NCI-H1417 (cell line): ENCODE measurements at regions not wholly inside any gene's neighbourhood (a gene's known extent, or its start where the extent isn't known, plus 50 kb on each side); places are given as distances from the start of the nearest gene placed in this dataset.

Experiments
- DNase-seq, 3 experiments: peaks; one replicate each; lab custom pipeline; 2025; lab: John Stamatoyannopoulos, UW

GRCh38 chr1:193562121-193562520, 375.7 kb upstream of the B3GALT2 start:
- DNase-seq: no peak

- no peak for DNase-seq
These were observed 372.1 kb upstream of the B3GALT2 start for GRCh38 chr1:193558491-193559028.

DNA sequence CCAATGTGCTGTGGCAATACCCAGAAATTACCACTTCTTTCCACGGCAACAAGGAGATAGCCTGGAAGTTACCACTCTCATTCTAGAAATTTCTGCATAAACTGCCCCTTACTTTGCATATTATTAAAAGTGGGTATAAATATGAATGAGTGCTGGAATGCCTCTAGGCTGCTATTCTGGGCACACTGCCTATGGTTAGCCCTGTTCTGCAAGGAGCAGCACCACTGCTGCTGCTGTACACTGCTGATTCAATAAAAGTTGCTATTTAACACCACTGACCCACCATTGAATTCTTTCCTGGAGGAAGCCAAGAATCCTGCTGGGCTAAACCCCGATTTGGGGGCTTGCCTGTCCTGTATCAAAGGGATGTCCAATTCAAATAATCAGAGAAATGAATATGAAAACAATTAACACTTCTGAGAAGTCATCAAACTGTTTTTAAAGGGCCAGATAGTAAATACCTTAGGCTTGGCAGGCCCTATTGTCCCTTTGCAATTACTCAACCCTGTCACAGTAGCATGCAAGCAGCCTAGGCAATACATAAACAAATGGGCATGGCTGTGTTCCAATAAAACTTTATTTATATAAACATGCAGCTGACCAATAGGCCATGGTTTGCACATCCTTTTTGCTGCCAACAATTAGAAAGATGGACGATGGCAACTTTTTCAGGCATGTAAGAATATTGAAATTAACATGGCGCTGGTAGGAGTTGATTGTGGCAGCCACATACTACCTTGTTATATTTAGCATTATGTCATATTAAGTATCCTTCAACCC, 369.4 kb upstream of the B3GALT2 start:
- DNase-seq: no peak

DNA sequence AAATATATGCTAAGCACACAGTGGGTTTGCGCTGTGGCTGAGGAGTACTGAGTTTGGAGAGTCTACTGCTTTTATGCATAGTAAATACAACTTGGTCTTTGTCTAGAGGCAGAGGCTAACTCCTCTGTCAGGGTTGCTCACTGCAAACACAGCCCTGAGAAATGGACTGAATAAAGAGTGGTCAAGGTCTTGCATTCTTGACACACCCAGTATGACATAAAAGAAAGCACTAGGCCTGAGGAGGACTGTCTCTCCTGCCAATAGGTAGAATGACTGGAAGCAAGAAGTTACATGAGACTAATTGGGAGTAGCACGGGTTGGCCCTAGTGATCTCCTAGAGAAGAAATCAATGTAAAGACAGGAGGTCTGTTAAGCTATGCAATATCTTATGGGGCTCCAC, 367.2 kb upstream of the B3GALT2 start:
- no peak for DNase-seq

DNA sequence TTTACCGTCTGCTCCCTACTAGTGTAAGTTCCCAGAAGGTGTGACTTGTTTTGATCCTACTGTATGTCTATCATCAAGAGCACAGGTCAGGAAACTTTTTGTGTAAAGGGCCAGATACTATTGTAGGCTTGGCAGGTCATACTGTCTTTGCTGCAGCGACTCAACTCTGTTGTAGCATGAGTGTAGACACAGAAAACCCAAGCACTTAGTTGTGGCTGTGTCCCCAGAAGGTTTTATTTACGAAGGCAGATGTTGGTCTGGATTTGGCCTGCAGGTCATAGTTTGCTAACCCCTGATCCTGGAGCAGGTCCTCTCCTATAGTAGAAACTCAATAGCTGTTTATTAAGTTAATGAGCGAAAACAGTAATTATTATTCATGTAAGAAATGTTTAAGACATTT, 365.9 kb upstream of the B3GALT2 start:
- DNase-seq: no peak

DNA sequence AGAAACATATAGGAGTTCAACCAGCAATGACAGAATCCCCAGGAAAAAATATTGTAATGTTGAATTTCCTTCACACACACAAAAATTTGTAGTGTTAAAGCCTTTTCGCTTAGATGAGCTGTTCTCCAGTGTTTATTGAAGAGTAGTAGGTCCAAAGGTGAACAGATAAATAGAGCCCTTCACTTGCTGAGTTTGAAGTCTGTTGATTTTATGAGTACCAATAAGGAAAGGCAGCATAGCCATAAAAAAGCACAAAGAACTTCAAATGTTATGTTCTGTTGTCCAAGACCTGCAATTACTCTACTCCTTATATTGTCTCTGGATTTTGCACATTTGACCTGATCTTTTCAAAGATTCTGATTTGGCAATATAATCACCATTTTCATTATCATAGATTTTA, 362.7 kb upstream of the B3GALT2 start:
- DNase-seq: no peak

DNA sequence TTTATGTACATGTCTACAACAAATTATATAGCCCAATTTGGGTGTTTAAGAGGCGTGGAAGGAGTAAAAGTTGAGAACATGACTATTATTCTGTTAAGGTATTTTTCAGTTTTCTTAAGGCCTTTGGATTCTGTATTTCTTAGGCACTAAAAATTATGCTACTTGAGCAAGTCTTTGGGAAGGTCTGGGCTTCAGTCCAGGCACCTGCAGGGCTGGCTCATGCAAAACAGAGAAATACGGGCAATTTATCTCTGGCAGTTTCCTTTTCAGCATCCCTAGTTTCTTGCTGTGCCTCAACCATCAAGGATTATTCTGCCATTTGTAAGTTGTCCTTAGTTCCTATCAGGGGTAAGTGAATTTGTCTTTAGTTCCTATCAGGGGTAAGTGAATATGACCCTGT, 358.8 kb upstream of the B3GALT2 start:
- no peak for DNase-seq

DNA sequence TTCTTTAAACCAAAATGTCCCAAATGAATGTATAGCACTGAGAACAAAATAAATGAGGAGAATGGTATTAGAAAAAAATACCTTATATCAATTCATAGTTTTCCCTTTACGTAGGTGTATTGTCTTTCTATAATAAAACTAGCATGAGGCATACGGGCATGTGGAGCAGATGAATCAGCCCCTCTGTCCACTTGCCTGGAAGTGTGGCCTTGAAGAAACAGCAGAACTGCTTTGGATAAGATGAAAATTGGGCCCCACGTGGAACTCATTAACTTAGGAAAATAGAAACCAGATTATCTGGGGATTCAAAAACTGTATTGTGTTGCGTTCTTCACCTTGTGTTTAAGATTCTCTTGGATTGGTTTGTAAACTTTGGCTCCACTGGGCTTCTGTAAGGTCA, 356.8 kb upstream of the B3GALT2 start:
- no peak for DNase-seq

DNA sequence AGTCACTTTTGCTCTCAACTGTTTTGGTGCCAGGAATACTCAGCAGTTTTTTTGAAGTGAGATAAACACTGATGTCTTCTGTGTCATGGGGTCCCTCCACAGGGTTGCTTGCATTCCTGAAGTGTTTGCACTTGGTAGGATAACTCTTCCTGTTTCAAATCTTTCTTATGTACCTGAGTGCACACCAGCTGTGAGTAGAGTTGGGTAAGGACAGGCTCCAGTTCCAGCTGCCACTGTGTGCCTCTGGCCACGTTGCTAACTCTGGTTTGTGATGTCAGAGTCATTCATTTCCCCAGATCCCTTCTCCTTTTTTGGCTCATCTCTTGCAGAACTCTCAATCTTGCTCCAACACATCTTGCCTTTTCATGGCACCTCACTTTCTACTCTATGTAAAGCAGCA, 356.3 kb upstream of the B3GALT2 start:
- peak in 1 of 3 experiments; percentile 8 for DNase-seq

- no peak for DNase-seq
These were observed 354.1 kb upstream of the B3GALT2 start for GRCh38 chr1:193540511-193540910.

DNA sequence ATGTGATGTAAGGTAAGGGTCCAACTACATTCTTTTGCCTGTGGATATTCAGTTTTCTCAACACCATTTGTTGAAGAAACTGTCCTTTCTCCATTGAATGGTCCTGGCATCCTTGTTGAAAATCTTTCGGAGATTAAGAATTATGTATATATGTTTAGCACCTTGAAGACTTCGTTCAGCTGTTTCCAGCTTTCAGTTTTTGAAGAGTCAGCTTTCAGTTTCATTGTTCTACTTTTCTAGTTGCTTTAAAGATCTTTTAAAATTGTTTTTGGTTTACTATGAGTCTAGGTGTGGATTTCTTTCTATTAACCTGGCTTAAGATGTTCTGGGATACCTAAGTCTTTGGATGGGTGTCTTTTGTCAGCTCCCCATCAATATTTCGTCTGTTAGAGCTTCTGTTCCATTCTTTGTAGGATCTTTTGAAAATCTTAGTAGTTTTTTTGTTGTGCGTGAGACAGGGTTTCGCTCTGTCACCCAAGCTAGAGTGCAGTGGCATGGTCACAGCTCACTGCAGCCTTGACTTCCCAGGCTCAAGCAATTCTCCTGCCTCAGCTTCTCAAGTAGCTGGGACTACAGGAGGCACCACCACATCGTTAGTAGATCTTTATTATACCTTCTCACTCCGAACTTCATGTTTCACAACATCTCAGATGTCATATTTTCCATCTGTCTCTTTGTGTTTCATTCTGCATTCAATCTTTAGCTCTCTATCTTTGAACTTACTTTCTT, 353.5 kb upstream of the B3GALT2 start:
- DNase-seq: no peak

DNA sequence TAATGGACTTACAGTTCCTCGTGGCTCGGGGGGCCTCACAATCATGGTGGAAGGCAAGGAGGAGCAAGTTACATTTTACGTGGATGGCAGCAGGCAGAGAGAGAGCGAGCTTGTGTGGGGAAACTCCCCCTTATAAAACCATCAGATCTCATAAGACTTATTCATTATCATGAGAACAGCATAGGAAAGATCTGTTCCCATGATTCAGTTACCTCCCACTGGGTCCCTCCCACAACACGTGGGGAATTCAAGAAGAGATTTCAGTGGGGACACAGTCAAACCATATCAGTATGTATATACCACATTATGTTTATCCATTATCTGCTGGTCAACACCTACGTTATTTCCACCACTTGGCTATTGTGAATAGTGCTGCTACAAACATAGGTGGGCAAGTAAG, 352.3 kb upstream of the B3GALT2 start:
- no peak for DNase-seq

DNA sequence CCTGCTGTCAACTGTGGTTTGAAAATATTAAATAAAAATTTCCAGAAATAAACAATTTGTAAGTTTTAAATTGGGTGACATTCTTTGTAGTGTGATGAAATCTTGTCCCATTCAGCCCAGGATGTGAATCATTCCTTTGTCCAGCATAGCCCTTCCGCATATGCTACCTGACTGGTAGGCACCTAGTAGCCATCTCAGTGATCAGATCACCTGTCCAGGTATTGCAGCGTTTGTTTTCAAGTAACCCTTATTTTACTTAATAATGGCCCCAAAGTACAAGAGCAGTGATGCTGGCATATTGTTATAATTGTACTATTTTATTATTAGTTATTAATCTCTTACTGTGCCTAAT, 351.6 kb upstream of the B3GALT2 start:
- no peak for DNase-seq

GRCh38 chr1:193537266-193538002, 351.0 kb upstream of the B3GALT2 start:
- DNase-seq: no peak

- DNase-seq: no peak
These were observed 347.4 kb upstream of the B3GALT2 start for GRCh38 chr1:193533853-193534252.

- peak in 2 of 3 experiments; percentile 35 to 37 for DNase-seq
These were observed 339.7 kb upstream of the B3GALT2 start for GRCh38 chr1:193525917-193526710.

DNA sequence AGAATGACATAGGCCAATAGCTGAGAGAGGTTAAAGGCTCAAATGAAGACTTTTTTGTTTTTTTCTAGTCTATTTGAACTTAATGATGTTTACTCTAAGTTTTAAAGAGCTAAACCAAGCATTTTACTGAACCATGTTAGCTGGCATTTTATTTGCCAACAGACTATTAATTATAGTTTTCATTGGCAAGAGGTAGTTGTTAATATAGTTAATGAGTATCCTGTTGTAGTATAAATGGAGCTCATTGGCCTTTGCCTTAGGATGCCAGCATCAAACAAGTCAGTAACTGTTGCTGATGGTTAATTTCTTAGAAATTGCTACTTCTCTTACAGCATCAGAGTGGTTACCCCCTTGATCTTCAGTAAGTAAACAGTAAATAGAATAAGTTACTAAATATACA, 339.0 kb upstream of the B3GALT2 start:
- DNase-seq: peak in 1 of 3 experiments; percentile 51

DNA sequence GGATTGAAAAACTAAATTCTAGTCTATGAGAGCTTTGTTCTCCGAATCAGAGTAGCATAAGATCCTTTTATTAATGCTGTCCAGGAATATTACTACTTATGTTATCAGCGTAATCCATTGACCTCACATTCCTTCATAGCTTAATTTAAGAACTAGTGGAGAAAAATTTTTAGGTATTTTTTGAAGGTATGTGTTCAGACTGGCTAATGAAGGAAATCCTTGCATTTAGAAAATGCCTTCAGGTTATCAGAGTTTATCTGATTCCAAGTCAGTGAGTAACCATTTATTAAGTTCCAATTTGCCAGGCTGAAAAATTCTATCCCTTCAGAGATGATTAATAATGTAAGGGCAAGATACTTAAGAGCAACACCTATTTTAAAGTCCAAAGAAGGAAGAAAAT, 338.2 kb upstream of the B3GALT2 start:
- DNase-seq: no peak

- DNase-seq: no peak
These were observed 337.6 kb upstream of the B3GALT2 start for GRCh38 chr1:193524021-193524420.

DNA sequence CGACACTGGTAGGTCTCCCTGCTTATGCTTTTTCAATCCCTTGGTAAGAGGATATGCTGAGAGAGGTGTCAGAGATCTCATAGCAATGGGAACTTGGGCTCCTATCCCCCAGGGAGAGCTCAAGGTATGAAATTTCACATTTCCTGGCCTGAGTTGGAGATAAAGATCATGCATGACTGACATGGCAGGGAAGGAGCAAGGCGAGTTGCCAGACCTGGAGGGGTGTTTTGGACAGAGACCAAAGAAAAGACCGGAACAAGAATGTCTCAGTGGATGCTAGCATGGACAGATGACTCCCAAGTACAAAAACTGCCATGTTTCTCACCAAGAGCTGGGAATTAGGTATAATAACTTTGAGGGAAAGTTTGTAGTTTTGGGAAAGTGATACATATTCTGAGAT, 334.1 kb upstream of the B3GALT2 start:
- no peak for DNase-seq

DNA sequence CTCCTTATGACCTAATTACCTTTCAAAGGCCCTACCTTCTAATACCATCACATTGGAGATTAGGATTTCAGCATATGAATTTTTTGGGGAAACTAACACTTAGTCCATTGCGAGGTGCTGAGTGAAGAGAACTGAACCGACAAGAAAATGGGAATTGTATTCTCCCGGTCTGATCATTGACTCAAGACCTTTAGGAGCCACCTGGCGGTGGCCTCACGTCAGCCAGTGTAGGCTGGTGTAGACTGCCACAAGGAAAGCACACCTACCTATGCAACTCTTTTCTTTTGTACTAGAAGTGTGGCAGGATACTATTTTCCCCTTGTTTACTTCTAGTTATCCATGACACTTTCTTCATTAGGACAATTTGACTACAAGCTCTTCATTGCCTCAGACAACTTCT, 333.5 kb upstream of the B3GALT2 start:
- no peak for DNase-seq
